Esophagus muscularis mucosa (tissue), 3 donors: ENCODE measurements at regions not wholly inside any gene's neighbourhood (a gene's known extent, or its start where the extent isn't known, plus 50 kb on each side); places are given as distances from the start of the nearest gene placed in this dataset.

Experiments used
- POLR2A ChIP-seq: fragments of 450-650 bp; IDR thresholded peaks from one replicate; pipeline ENCODE4 v1.6.1; 2017; ENCODE audit warnings: antibody characterized with exemption, moderate library complexity, mild to moderate bottlenecking, low read depth
- TF ChIP-seq, protein P1 (sequence below), 3 experiments: fragments of 200-600 bp in 2 of 3; fragments of 450-650 bp in 1 of 3; sonication (generic) in 2 of 3; IDR thresholded peaks; one replicate each; pipeline ENCODE4 v1.5.1; 2017 to 2019; ENCODE audit warnings: antibody characterized with exemption in 3 of 3, mild to moderate bottlenecking in 2 of 3, moderate library complexity in 1 of 3

DNA sequence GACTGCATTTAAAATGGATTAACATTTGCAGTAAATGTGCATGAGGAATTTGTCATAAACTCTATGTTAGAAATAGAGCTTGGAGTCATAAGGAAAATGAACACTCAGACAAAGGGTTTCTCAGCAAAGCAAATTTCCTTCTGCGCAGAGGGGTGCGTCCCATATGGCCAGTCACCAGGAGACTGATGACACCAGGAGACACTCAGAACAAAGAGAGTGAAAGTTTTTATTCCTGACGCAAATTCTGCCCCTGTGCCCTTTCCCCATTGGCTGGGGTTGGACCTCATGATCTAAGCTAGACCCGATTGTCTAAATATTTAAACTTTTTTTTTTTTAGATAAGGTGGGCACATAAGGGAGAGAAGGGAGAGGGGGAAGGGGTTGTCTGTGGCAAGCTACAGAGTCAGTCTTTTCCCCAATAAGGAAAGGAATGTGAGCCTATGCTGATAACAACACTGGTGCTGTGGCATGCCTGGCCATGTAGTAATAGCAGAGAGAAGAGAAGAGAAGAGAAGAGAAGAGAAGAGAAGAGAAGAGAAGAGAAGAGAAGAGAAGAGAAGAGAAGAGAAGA lies 202.0 kb downstream of the POM121L12 start:
- TF ChIP-seq, protein P1, sequence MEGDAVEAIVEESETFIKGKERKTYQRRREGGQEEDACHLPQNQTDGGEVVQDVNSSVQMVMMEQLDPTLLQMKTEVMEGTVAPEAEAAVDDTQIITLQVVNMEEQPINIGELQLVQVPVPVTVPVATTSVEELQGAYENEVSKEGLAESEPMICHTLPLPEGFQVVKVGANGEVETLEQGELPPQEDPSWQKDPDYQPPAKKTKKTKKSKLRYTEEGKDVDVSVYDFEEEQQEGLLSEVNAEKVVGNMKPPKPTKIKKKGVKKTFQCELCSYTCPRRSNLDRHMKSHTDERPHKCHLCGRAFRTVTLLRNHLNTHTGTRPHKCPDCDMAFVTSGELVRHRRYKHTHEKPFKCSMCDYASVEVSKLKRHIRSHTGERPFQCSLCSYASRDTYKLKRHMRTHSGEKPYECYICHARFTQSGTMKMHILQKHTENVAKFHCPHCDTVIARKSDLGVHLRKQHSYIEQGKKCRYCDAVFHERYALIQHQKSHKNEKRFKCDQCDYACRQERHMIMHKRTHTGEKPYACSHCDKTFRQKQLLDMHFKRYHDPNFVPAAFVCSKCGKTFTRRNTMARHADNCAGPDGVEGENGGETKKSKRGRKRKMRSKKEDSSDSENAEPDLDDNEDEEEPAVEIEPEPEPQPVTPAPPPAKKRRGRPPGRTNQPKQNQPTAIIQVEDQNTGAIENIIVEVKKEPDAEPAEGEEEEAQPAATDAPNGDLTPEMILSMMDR (IDR thresholded peaks at IDR 0.05) = no peak
- TF ChIP-seq POLR2A = no peak
